SH-SY5Y (cell line): ENCODE measurements at regions not wholly inside any gene's neighbourhood (a gene's known extent, or its start where the extent isn't known, plus 50 kb on each side); places are given as distances from the start of the nearest gene placed in this dataset.

Source experiments
- GATA2 ChIP-seq: IDR thresholded peaks from 2 replicates; pipeline ENCODE4 v1.6.1; 2011; ENCODE audit warnings: mild to moderate bottlenecking, low read depth, low read length
- GATA3 ChIP-seq: IDR thresholded peaks from 2 replicates; pipeline ENCODE4 v1.6.1; 2011; ENCODE audit warnings: low read depth, mild to moderate bottlenecking, low read length, moderate library complexity

DNA sequence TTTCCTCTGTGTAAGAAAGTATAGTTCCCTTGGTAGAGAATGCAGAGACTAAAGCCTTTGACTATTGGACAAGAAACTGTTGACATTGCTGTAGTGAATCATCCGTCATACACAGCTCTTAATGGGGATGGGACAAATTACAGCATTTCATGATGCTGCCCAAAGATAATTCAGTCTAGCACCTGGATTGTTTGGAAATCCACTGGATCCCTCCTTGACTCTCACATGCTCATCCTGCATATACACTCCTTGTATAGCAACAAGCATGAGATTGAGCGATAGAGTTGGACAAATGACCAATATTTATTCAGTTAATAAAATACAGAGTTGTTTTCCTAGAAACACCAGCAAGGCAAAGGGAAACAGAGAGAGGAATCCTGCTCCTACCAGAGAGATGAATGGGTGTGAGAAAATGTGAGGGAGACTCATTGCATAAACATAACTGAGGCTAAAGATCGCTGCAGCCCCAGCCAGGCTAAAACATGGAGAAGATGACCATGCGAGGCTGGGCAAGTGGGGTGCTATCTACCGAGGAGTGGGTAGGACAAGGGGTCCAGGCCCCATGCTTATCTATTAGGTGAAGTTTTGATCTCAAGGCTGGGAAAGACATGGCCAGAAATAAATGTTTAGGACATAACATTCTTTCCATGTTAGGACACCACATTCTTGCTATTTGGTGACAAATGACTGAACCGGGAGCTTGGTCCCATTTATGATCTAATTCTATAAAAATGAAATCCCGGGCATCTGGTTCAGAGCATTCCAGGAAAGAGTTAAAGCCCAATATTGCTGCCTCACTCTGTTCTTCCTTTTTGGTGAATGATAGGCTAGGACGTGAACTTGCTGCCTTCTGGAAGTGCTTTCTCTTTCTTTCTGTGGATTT lies 153.2 kb downstream of the TGFB2 start:
- no peak for TF ChIP-seq GATA2
- no peak for TF ChIP-seq GATA3
